ENCODE measurements at regions not wholly inside any gene's neighbourhood (a gene's known extent, or its start where the extent isn't known, plus 50 kb on each side); places are given as distances from the start of the nearest gene placed in this dataset.

DNA sequence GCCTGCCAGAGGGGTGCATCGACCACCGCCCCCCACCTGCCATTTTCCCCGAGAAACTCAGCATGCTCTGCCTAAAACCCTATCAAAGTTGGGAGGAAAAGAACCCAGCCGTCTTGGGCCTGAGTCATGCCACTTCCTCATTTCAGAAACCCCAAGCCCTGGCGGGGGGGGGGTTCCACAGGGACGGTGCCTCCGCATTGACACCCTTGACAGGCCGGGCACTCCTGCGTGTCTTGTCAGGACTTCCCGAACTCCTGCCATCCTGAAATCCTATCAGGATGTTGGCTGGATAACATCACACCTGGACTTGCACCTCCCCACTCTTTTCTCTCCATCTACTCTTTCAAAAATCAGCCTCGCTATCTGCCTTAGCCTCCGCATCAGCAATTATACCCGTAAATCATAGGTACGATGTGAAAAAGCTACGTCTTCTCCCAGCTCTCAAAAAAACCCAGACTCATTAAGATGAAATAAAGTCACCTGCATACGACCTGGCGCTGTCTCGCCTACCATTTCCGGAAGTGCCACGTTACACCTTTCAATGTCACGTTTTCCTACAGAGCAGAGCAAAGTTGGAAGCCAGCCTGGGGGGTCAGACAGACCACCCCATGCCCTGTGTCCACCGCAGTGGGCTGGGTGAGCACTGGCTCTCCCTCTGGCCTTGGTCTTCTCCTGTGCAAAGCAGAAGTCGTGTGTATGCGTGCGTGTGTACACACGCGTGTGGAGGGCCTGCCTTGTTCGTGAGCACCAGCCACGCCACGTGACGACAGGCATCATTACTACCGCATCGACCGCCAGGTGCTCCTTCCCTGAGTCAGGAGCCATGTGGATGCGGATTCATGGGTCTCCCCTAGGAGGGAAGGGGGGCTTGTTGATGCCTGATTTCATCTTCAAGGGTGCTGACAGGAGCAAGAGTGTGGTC is 96.7 kb downstream of the RFLNA start:
- CTCF ChIA-PET = interaction anchor here (0.9 kb wide), 1 partner anchor 8 kb away, joined by 3 read pairs; no protein-coding TSS in a partner anchor
- peak overlapping the region; percentile 88 for H3K27ac Mint-ChIP-seq
- no peaks in the 10 kb centered on the region for H3K9me3 Mint-ChIP-seq
- DNase-seq = peak; percentile 77
- no peaks in the 10 kb centered on the region for H3K27me3 Mint-ChIP-seq (ENCODE audit: low read depth)
- intact Hi-C loops (cut with micrococcal nuclease) = loop anchor here (1.0 to 5.0 kb wide), 6 partner anchors 62 to 383 kb away; partner anchors contain the start of gene NCOR2
- H3K4me1 Mint-ChIP-seq (ENCODE audit: low read depth) = peaks cover 34% of the 10 kb centered on the region
- H3K4me3 Mint-ChIP-seq = peak overlapping the region; percentile 16
- peaks cover 8% of the 10 kb centered on the region for H3K36me3 Mint-ChIP-seq (ENCODE audit: low read depth)

DNA sequence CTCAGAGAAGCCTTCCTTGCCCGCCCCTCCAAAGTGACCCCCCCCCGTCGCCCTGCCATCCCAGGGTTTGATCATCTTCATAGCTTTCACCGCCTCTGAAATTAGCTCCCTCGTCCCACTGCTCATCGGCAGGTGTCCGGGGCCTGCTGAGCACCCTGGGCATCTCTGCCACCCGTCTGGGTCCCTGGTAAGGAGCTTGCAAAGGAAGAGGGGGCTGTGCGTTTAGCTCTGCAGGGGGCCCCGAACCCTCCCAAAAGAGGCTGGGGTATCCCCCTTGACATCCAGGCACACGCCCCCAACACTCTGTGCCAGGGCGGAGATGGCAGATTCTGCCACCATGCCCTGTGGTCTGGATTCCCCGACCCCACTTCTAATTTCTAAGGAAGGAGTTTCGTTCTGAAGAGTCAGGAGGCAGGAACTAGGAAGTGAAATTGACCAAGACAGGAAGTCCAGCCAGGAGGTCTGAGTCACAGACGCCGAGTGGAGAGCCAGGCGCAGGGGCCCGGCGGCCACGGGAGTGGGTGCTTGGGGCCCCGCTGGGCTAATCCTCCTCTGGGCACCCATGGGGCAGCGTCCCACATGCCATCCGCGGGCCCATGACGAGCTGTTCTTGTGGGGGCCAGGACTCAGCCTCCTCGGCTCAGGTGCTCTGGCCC is 95.7 kb downstream of the RFLNA start:
- Mint-ChIP-seq H3K4me1 (ENCODE audit: low read depth) (peaks cover 34% of the 10 kb centered on the region), H3K9me3 (no peaks in the 10 kb centered on the region), H3K27me3 (ENCODE audit: low read depth) (no peaks in the 10 kb centered on the region), H3K36me3 (ENCODE audit: low read depth) (peaks cover 8% of the 10 kb centered on the region), H3K27ac (peak overlapping the region; percentile 88), H3K4me3 (peak overlapping the region; percentile 27)
- intact Hi-C loops (cut with micrococcal nuclease) = loop anchor here (1.0 to 5.0 kb wide), 6 partner anchors 63 to 384 kb away; partner anchors contain the start of gene NCOR2
- no peak for DNase-seq
- CTCF ChIA-PET = interaction anchor here (0.9 kb wide), 1 partner anchor 9 kb away, joined by 3 read pairs; no protein-coding TSS in a partner anchor

DNA sequence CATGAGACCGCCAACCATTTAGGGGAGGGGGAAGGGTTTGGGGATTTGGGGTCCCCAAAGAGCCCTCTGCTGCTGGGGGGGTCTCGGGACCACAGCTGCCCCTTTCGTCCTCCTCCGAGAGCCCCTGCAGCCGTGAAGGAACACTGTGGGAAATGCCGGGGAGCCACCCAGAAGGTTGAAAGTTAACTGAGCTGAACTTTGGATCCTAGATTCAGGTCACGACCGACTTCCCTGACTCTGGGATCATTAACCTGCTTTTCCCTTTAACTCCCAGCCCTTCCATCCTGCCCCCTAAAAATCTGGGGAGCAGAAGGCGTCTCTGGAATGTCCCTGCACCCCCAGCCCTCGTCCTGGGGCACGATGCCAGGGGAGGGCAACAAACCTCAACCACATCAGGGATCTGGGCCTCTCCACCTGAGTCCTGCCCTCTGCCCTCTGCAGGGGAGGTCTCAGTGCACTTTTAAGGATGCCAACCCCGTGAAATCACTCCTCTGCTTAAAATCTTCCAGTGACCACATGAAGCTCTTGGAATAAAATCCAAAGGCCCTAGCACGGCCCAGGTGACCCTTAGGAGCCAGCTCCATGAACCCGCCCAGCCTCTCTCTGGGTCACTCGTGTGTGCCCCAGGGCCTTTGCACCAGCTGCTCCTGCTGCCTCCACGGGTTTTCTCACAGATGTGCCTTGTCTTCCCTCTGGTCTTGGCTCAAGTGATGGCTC is 95.0 kb downstream of the RFLNA start:
- Mint-ChIP-seq H3K4me1 (ENCODE audit: low read depth) (peaks cover 34% of the 10 kb centered on the region), H3K4me3 (peak overlapping the region; percentile 27), H3K36me3 (ENCODE audit: low read depth) (peaks cover 8% of the 10 kb centered on the region), H3K9me3 (no peaks in the 10 kb centered on the region), H3K27ac (no peak overlapping the region), H3K27me3 (ENCODE audit: low read depth) (no peaks in the 10 kb centered on the region)
- CTCF ChIA-PET = interaction anchor here (0.6 kb wide), 1 partner anchor 180 kb away, joined by 4 read pairs; no protein-coding TSS in a partner anchor
- DNase-seq = no peak
- intact Hi-C loops (cut with micrococcal nuclease) = loop anchor here (5.0 kb wide), 1 partner anchor 177 kb away; the partner anchor contains the start of gene NCOR2

GRCh38 chr12:124389138-124389724 is 94.3 kb downstream of the RFLNA start:
- intact Hi-C loops (cut with micrococcal nuclease) = no loop called here
- peaks cover 34% of the 10 kb centered on the region for H3K4me1 Mint-ChIP-seq (ENCODE audit: low read depth)
- H3K27ac Mint-ChIP-seq = no peak overlapping the region
- CTCF ChIA-PET = interaction anchor here (0.9 kb wide), 1 partner anchor 375 kb away, joined by 5 read pairs; no protein-coding TSS in a partner anchor
- peak overlapping the region; percentile 43 for H3K4me3 Mint-ChIP-seq
- H3K36me3 Mint-ChIP-seq (ENCODE audit: low read depth) = peaks cover 5% of the 10 kb centered on the region
- H3K27me3 Mint-ChIP-seq (ENCODE audit: low read depth) = no peaks in the 10 kb centered on the region
- H3K9me3 Mint-ChIP-seq = no peaks in the 10 kb centered on the region
- peak; percentile 76 for DNase-seq

DNA sequence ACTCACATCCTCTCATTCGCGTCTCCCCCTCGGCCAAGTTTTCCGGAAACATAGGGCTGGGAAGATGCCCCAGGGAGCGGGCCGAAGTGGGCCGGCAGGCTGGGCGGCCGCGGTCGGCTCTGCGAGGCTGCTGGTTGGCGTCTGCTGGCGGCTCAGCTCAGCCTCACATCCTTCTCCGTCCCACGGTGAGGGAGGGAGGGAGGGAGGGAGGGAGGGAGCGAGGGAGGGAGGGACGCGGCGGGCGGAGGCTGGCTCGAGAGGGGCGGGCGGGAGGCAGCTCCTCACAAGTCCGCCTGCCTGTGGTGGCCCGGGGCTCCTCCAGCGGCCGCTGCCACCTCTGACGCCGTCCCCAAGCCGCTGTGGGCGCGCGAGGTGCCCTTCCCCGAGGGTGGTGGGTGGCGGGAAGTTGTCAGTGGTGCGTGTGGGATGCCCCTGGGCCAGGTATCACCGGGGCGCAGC is 93.8 kb downstream of the RFLNA start:
- Mint-ChIP-seq H3K4me1 (ENCODE audit: low read depth) (peaks cover 34% of the 10 kb centered on the region), H3K36me3 (ENCODE audit: low read depth) (peaks cover 5% of the 10 kb centered on the region), H3K4me3 (peak overlapping the region; percentile 43), H3K9me3 (no peaks in the 10 kb centered on the region), H3K27me3 (ENCODE audit: low read depth) (no peaks in the 10 kb centered on the region), H3K27ac (no peak overlapping the region)
- CTCF ChIA-PET = interaction anchor here (0.8 to 0.9 kb wide), 2 partner anchors 376 to 380 kb away, joined by 3 to 5 read pairs; no protein-coding TSS in a partner anchor
- peak; percentile 54 for DNase-seq
- intact Hi-C loops (cut with micrococcal nuclease) = no loop called here

DNA sequence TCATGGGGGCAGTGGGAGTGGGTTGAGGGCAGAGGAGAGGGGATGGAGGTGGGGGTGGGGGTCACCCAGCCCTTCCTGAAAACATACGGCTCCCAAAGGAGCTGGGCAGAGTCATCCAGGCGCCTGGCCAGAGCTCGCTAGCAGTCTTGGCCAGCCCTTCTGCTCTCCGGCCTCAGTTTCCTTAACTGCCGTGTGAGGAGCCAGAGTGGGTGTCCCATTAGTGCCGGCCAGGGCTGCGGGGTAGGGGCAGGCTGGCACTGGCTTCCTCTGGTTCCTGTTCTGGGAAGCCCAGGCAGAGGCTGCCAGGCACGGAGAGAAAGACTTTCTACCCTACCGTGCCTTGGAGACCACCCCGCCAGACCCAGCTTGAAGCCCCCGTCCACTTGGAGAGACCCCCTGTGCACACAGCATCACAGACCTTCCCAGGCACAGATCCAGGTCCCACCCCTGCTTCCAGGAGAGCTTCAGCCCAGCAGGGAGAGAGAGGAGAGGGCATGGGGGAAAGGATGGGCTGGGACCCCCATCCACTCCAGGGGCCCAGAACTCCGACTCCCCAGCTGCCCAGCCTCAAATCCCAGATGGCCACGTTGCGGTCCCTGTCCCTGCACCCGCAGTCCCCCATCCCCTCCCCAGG is 93.3 kb downstream of the RFLNA start:
- Mint-ChIP-seq H3K27ac (no peak overlapping the region), H3K4me1 (ENCODE audit: low read depth) (peaks cover 34% of the 10 kb centered on the region), H3K9me3 (no peaks in the 10 kb centered on the region), H3K4me3 (peak overlapping the region; percentile 18), H3K27me3 (ENCODE audit: low read depth) (no peaks in the 10 kb centered on the region), H3K36me3 (ENCODE audit: low read depth) (peaks cover 5% of the 10 kb centered on the region)
- no peak for DNase-seq
- CTCF ChIA-PET = interaction anchor here (0.8 to 0.9 kb wide), 2 partner anchors 376 to 380 kb away, joined by 3 to 5 read pairs; no protein-coding TSS in a partner anchor
- intact Hi-C loops (cut with micrococcal nuclease) = no loop called here

GRCh38 chr12:124387528-124387911 is 92.6 kb downstream of the RFLNA start:
- CTCF ChIA-PET = interaction anchor here (0.7 kb wide), 1 partner anchor 384 kb away, joined by 3 read pairs; no protein-coding TSS in a partner anchor
- intact Hi-C loops (cut with micrococcal nuclease) = no loop called here
- Mint-ChIP-seq H3K4me1 (ENCODE audit: low read depth) (peaks cover 34% of the 10 kb centered on the region), H3K4me3 (no peak overlapping the region), H3K36me3 (ENCODE audit: low read depth) (peaks cover 5% of the 10 kb centered on the region), H3K9me3 (no peaks in the 10 kb centered on the region), H3K27ac (no peak overlapping the region), H3K27me3 (ENCODE audit: low read depth) (no peaks in the 10 kb centered on the region)
- DNase-seq = no peak

DNA sequence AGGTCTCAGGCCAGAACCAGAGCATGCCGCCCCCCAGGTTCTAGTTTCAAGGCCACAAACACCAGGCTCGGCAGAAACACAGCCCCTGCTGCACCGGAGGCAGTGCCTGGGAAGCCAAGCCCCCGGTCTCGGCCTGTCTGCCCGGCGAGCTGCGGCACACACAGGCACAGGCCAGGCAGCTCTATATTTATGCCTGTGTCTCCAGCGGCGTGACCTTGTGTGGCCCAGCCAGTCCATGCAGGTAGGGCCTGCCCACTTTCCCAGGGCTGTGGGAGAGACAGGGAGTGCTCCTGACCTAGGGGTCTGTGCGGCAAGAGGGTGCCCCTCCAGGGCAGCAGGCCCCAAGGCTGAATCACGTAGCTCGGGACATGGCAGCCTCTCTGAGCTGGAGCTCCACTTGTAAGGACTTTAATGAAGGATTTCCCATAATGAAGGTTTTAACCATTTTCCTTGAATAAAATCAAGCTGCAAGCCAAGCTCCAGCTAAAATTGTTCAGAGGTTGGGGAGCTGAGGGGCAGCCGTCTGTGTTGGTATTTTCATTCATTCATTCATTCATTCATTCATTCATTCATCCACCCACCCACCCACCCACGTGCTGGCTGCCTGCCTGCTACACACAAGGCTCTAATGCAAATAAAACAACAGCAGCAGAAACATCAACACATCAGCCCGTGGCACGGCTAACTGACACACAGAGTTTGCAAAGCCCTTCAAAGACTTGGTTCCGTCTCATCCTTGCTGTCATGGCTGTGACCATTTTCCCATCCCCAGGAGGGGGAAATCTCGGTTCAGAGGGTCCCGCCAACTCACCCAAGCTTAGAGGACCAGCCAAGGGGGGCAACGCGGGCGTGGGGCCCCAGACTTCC is 92.0 kb downstream of the RFLNA start:
- no peaks in the 10 kb centered on the region for H3K9me3 Mint-ChIP-seq
- DNase-seq = no peak
- intact Hi-C loops (cut with micrococcal nuclease) = no loop called here
- no peak overlapping the region for H3K27ac Mint-ChIP-seq
- H3K4me3 Mint-ChIP-seq = no peak overlapping the region
- peaks cover 28% of the 10 kb centered on the region for H3K4me1 Mint-ChIP-seq (ENCODE audit: low read depth)
- CTCF ChIA-PET = interaction anchor here (0.7 kb wide), 1 partner anchor 385 kb away, joined by 3 read pairs; no protein-coding TSS in a partner anchor
- H3K27me3 Mint-ChIP-seq (ENCODE audit: low read depth) = no peaks in the 10 kb centered on the region
- peaks cover 5% of the 10 kb centered on the region for H3K36me3 Mint-ChIP-seq (ENCODE audit: low read depth)

DNA sequence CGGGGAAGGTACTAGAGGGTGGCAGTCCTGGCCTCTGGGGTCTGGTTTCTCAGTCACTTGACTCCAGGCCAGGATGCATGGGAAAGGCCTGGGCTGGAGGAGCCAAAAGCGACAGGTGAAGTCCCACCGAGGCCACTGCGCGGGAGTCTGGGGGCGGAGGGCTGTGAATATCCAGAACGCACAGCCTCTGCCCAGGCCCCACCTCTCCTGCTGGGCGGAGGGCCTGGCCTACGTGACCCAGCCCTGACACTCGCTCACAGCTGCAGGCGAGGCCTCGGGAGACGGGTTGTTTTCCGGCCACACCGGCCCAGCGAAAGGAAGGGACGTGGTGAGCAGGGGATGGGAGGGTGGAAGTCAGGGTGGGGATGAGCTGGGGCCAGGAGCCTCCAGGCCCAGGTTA is 91.2 kb downstream of the RFLNA start:
- DNase-seq = no peak
- Mint-ChIP-seq H3K9me3 (no peaks in the 10 kb centered on the region), H3K27ac (no peak overlapping the region), H3K4me3 (no peak overlapping the region), H3K4me1 (ENCODE audit: low read depth) (peaks cover 20% of the 10 kb centered on the region), H3K36me3 (ENCODE audit: low read depth) (peaks cover 4% of the 10 kb centered on the region), H3K27me3 (ENCODE audit: low read depth) (no peaks in the 10 kb centered on the region)
- CTCF ChIA-PET = no interaction called here
- intact Hi-C loops (cut with micrococcal nuclease) = no loop called here

DNA sequence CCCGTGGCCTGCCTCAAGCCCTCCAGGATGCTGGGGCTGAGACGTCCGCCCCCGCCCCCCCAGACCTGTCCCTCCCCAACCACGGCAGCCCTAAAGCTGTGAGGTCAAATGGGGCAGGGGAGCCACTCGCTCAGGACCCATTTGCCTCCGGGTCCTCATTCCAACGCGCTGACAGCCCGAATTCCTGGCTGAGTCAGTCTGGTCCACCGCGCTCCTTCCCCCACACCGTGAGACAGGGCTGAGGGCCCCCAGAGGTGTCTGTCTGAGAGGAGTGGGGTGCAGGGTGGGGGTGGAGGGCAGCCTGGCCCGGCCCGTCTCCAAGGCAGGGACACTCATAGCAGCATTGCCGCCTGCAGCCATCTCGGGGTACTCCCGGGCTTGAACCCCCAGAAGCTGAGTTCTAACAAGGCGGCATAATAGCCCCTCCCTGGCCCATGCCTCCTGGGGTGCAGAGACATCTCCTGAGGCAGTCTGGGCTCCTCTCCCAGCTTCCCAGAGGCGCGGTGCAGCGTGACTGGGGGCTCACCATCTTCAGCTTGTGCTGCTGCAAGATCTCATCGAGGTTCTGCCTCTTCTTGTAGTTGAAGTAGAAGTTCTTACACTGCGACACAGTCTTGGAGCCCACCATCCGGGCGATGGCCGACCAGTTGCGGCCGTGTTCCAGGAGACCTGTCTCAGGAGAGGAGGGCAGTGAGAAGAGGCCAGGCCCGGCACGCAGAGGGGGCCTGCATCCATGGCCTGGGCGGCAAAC is 90.5 kb downstream of the RFLNA start:
- intact Hi-C loops (cut with micrococcal nuclease) = no loop called here
- Mint-ChIP-seq H3K27me3 (ENCODE audit: low read depth) (no peaks in the 10 kb centered on the region), H3K27ac (no peak overlapping the region), H3K9me3 (no peaks in the 10 kb centered on the region), H3K4me1 (ENCODE audit: low read depth) (peaks cover 14% of the 10 kb centered on the region), H3K4me3 (no peak overlapping the region), H3K36me3 (ENCODE audit: low read depth) (peaks cover 4% of the 10 kb centered on the region)
- DNase-seq = no peak
- CTCF ChIA-PET = no interaction called here
